ENCODE measurements at regions not wholly inside any gene's neighbourhood (a gene's known extent, or its start where the extent isn't known, plus 50 kb on each side); places are given as distances from the start of the nearest gene placed in this dataset.

DNA sequence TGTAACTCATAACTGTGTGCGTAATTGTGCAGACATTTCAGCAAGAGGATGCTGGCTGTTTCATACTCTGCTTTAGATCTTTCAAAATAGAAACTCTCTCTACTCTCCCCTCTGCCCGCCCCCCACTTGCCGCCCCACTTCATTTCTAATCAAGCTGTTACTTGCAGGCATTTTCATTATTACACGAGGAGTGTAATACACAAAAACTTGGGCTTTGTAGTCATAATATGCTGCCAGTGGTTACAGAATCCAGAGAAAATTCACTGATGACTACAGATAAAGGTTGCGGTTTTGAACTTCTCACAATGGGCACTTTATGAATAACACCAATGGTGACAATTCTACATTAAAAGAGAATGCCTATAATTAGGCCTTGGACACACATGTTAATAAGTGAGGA, 194.0 kb upstream of the POU3F2 start:
- TF ChIP-seq EZH2 (IDR thresholded peaks at IDR 0.05; ENCODE audit: insufficient read depth, low read length), result no peak
- TF ChIP-seq, protein P1, sequence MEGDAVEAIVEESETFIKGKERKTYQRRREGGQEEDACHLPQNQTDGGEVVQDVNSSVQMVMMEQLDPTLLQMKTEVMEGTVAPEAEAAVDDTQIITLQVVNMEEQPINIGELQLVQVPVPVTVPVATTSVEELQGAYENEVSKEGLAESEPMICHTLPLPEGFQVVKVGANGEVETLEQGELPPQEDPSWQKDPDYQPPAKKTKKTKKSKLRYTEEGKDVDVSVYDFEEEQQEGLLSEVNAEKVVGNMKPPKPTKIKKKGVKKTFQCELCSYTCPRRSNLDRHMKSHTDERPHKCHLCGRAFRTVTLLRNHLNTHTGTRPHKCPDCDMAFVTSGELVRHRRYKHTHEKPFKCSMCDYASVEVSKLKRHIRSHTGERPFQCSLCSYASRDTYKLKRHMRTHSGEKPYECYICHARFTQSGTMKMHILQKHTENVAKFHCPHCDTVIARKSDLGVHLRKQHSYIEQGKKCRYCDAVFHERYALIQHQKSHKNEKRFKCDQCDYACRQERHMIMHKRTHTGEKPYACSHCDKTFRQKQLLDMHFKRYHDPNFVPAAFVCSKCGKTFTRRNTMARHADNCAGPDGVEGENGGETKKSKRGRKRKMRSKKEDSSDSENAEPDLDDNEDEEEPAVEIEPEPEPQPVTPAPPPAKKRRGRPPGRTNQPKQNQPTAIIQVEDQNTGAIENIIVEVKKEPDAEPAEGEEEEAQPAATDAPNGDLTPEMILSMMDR (IDR thresholded peaks at IDR 0.05; ENCODE audit: insufficient read depth, low read depth, low read length), result no peak
